ENCODE measurements at regions not wholly inside any gene's neighbourhood (a gene's known extent, or its start where the extent isn't known, plus 50 kb on each side); places are given as distances from the start of the nearest gene placed in this dataset.

GRCh38 chr12:83220774-83221173, 534.1 kb downstream of the TMTC2 start:
- Histone ChIP-seq H3K9me3 (no peaks in the 10 kb centered on the region), H3K4me3 (no peak overlapping the region), H3K36me3 (no peaks in the 10 kb centered on the region), H3K4me1 (no peaks in the 10 kb centered on the region), H3K27ac (no peak overlapping the region), H3K27me3 (no peaks in the 10 kb centered on the region)
- no peak for DNase-seq
- intact Hi-C loops (cut with DNase I): no loop called here
- ATAC-seq: no peak
- TF ChIP-seq, protein P1, sequence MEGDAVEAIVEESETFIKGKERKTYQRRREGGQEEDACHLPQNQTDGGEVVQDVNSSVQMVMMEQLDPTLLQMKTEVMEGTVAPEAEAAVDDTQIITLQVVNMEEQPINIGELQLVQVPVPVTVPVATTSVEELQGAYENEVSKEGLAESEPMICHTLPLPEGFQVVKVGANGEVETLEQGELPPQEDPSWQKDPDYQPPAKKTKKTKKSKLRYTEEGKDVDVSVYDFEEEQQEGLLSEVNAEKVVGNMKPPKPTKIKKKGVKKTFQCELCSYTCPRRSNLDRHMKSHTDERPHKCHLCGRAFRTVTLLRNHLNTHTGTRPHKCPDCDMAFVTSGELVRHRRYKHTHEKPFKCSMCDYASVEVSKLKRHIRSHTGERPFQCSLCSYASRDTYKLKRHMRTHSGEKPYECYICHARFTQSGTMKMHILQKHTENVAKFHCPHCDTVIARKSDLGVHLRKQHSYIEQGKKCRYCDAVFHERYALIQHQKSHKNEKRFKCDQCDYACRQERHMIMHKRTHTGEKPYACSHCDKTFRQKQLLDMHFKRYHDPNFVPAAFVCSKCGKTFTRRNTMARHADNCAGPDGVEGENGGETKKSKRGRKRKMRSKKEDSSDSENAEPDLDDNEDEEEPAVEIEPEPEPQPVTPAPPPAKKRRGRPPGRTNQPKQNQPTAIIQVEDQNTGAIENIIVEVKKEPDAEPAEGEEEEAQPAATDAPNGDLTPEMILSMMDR (IDR thresholded peaks at IDR 0.05): no peak

DNA sequence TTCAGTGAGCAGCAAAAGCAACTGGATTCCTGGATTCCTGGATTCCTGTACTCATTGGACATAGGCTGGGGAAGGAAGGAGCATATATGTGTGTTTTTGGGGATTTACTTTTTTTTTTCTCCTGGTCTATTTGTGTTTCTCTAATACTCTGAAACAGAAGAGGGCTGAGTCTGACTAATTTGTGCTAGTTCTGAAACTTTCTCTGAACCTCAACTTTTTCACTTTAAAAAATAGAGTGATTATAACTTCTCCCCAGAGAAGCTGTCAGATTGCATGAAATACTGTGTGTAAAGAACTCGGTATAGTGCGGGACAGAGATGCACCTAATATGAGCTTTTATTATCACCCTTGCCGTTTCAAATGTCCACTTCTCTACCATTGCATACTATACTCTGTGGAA, 529.5 kb downstream of the TMTC2 start:
- DNase-seq: no peak
- intact Hi-C loops (cut with DNase I): no loop called here
- ATAC-seq: no peak
- no peak overlapping the region for H3K4me3 ChIP-seq
- H3K4me1 ChIP-seq: no peaks in the 10 kb centered on the region
- no peaks in the 10 kb centered on the region for H3K9me3 ChIP-seq
- H3K36me3 ChIP-seq: no peaks in the 10 kb centered on the region
- H3K27ac ChIP-seq: no peak overlapping the region
- H3K27me3 ChIP-seq: no peaks in the 10 kb centered on the region
- TF ChIP-seq, protein P1 (IDR thresholded peaks at IDR 0.05): no peak

- no peaks in the 10 kb centered on the region for H3K36me3 ChIP-seq
- no peaks in the 10 kb centered on the region for H3K4me1 ChIP-seq
- H3K4me3 ChIP-seq: no peak overlapping the region
- DNase-seq: no peak
- no peaks in the 10 kb centered on the region for H3K9me3 ChIP-seq
- no peaks in the 10 kb centered on the region for H3K27me3 ChIP-seq
- no peak overlapping the region for H3K27ac ChIP-seq
- TF ChIP-seq, protein P1 (IDR thresholded peaks at IDR 0.05): no peak
- no peak for ATAC-seq
- intact Hi-C loops (cut with DNase I): no loop called here
Observed at GRCh38 chr12:83214185-83214584, 527.5 kb downstream of the TMTC2 start.

GRCh38 chr12:83210933-83211332, 524.2 kb downstream of the TMTC2 start:
- Histone ChIP-seq H3K36me3 (no peaks in the 10 kb centered on the region), H3K4me3 (no peak overlapping the region), H3K9me3 (no peaks in the 10 kb centered on the region), H3K27ac (no peak overlapping the region), H3K27me3 (no peaks in the 10 kb centered on the region), H3K4me1 (no peaks in the 10 kb centered on the region)
- TF ChIP-seq, protein P1 (IDR thresholded peaks at IDR 0.05): no peak
- intact Hi-C loops (cut with DNase I): no loop called here
- ATAC-seq (no peak), DNase-seq (no peak)

DNA sequence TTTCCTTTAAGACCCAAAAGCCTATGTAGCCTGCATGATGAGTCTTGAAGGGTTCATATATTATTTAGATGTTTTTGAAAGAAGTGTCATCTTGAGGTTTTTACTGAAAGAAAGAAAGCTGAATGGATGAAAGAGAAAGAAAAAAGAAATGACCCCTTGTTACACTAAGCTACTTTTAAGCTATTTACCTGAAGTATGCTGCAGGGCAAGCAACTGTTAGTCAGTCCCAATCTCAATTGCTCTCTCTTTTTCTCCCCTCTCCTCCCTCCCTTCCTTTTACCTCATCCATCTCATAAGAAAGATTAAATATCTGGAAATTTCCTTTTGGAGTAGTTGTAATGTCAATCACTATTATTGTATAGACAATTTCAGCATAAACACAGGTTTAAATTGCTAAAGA, 512.4 kb downstream of the TMTC2 start:
- ATAC-seq (no peak), DNase-seq (no peak)
- no peak overlapping the region for H3K27ac ChIP-seq
- H3K27me3 ChIP-seq: no peaks in the 10 kb centered on the region
- no peaks in the 10 kb centered on the region for H3K4me1 ChIP-seq
- no peaks in the 10 kb centered on the region for H3K9me3 ChIP-seq
- no peaks in the 10 kb centered on the region for H3K36me3 ChIP-seq
- H3K4me3 ChIP-seq: no peak overlapping the region
- TF ChIP-seq, protein P1 (IDR thresholded peaks at IDR 0.05): no peak
- intact Hi-C loops (cut with DNase I): no loop called here
